ENCODE measurements at regions not wholly inside any gene's neighbourhood (a gene's known extent, or its start where the extent isn't known, plus 50 kb on each side); places are given as distances from the start of the nearest gene placed in this dataset.
"Not testable (repeated sequence)": the region's sequence is repeated elsewhere in the genome, so short reads cannot be mapped to it uniquely, and the experiment has no call there.

- no peak for FAIRE-seq
Observed at GRCh38 chr13:23050126-23050525, 130.7 kb upstream of the SGCG start.

- not testable (repeated sequence) for FAIRE-seq
Observed at GRCh38 chr13:23053711-23054110, 127.1 kb upstream of the SGCG start.

- no peak for FAIRE-seq
Observed at GRCh38 chr13:23059173-23059572, 121.6 kb upstream of the SGCG start.

- no peak for FAIRE-seq
Observed at GRCh38 chr13:23060959-23061358, 119.8 kb upstream of the SGCG start.

- FAIRE-seq = no peak
Observed at GRCh38 chr13:23067129-23067528, 113.7 kb upstream of the SGCG start.

GRCh38 chr13:23069566-23069965 is 111.2 kb upstream of the SGCG start:
- no peak for FAIRE-seq

- no peak for FAIRE-seq
Observed at GRCh38 chr13:23074075-23074828, 106.5 kb upstream of the SGCG start.

GRCh38 chr13:23081220-23081619 is 99.6 kb upstream of the SGCG start:
- FAIRE-seq = no peak

GRCh38 chr13:23081901-23082300 is 98.9 kb upstream of the SGCG start:
- FAIRE-seq = no peak

GRCh38 chr13:23086968-23087623 is 93.7 kb upstream of the SGCG start:
- FAIRE-seq = no peak

- FAIRE-seq = no peak
Observed at GRCh38 chr13:23087880-23088279, 92.9 kb upstream of the SGCG start.

GRCh38 chr13:23098161-23098907 is 82.4 kb upstream of the SGCG start:
- FAIRE-seq = no peak

- no peak for FAIRE-seq
Observed at GRCh38 chr13:23105051-23105450, 75.7 kb upstream of the SGCG start.

GRCh38 chr13:23107665-23108064 is 73.1 kb upstream of the SGCG start:
- FAIRE-seq = no peak

- no peak for FAIRE-seq
Observed at GRCh38 chr13:23119131-23119530, 61.6 kb upstream of the SGCG start.

GRCh38 chr13:23127540-23127939 is 53.2 kb upstream of the SGCG start:
- not testable (repeated sequence) for FAIRE-seq

- FAIRE-seq = no peak
Observed at GRCh38 chr13:23129331-23129730, 51.4 kb upstream of the SGCG start.

All from TTC549 (cell line).